HG03060 (cell line): ENCODE measurements at regions not wholly inside any gene's neighbourhood (a gene's known extent, or its start where the extent isn't known, plus 50 kb on each side); places are given as distances from the start of the nearest gene placed in this dataset.

Experiments used
- ATAC-seq: cut with Tn5 transposase; IDR thresholded peaks from one replicate; pipeline ENCODE4 v1.9.1; 2021; ENCODE audit warnings: low read depth, moderate number of reproducible peaks; ENCODE audit not compliant: unreplicated experiment

DNA sequence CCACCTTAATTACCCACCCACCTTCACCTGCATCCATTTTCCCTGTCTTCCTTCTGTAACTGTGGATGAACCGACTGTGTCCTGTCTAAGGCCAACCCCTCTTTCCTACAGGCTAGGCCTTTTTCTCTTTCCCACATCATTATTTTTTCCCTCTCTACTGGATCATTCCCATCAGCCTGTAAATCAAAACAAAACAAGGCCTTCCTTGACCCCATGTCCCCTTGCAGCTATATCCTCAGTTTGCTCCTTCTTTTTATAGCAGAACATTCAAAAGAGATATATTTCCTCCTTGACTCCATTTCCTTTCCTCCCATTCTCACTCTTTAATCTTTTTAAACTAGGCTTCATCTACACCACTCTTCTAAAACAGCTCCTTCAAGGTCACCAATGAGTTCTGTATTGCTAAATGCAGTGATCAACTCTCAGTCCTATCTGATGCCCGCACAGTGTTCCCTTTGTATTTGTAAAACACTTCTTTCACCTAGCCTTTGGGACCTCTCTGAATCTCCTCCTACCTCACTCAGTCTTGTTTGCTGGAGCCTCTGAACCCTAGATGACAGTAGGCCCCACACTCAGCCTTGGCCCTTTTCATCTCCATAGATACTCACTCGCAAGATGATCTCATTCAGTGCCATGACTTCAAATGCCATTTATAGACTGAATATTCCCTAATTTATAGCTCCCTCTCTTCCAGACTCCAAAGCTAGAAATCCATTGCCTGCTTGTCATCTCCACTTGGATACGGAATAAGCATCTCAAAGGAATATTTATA, 55.7 kb downstream of the CXCR4 start:
- ATAC-seq = no peak

GRCh38 chr2:136060416-136060815, 57.5 kb downstream of the CXCR4 start:
- ATAC-seq = no peak

GRCh38 chr2:136059036-136059472, 58.9 kb downstream of the CXCR4 start:
- peak; percentile 37 for ATAC-seq

GRCh38 chr2:136058262-136058661, 59.7 kb downstream of the CXCR4 start:
- ATAC-seq = no peak

- no peak for ATAC-seq
Observed at GRCh38 chr2:136057802-136058140, 60.2 kb downstream of the CXCR4 start.

DNA sequence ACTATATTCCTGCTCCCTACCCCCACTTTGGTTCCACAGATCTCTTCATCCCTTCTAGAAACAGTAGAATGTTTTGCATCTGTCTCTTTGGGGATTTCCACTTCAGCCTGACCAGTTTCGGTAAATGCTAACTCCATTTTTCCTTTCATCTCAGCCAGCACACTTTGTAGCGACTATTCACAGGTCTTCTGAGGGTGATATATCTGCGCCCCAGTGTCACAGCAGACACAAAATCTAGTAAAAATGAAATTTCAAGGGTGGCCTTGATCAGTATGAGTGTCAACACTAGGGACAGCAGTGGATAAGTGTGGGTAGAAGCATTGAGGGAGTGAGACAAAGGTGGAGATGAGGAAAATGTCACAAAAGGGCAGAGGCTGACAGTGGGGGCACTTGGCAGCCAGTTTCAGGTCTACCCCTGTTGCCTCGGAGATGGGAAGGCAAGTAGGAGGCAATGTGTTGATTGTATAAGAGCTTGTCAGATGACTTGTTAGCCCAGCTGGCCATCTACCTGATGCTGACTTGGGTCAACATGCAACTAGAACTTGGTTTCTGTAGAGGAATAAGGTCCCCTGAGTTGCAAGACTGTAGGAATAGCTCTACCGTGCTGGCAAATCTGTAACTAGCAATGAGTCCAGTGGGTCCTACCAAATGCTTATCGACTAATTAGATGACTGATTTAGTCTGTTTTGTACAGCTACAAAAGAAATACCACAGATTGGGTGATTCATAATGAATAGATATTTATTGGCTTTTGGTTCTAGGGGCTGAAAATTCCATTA, 60.7 kb downstream of the CXCR4 start:
- peak; percentile 25 for ATAC-seq

- ATAC-seq = peak; percentile 34
Observed at GRCh38 chr2:136055929-136056688, 61.8 kb downstream of the CXCR4 start.

GRCh38 chr2:136054856-136055255, 63.1 kb downstream of the CXCR4 start:
- no peak for ATAC-seq

- ATAC-seq = no peak
Observed at GRCh38 chr2:136052369-136053362, 65.3 kb downstream of the CXCR4 start.

DNA sequence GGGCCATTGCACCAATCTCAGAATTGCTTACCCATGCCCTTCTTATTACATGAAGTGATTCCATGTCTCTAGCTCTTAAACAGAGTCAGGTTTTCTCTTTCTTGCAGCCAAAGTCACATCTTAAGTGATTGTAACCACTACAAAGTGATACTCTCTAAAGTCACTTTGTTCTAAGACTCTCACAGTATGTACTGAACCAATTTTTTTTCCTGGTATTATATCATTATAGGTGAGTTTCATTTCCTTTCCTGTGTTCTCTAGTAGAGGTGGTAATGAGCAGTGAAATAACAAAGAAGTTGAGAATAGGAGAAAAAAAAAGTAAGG, 66.3 kb upstream of the DARS1 start:
- no peak for ATAC-seq

DNA sequence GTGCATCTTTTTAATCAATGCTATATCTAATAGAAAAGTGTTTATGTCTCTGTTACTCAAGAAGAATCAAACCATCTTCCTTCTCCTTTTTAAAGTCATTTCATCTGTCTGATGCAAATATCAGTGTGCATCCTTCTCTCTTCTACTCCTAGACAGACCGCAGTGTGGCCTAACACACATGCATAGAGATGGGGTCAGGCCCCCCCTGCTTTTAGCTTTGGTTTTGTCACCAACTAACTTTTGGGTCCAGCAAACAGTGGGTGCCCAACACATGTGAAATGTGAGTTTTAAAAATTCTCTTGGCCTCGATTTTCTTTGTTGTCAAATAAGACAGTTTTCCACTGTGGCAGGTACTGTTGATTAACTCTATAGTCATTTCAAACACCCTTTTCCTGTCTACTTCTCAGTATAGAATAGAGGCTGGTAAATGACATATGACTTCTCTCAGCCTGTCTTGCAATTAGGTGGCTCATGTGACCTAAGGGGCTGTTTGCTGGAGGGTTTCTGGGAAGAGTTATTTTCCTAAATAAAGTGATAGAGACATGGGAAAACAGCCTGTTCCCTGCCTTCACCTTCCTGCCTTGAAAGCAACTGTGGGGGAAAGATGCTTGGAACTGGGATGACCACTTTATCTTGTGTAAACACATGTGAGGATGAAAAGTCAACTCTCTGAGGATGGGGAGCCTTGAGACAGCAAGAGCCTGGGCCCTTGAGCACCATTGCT, 65.7 kb upstream of the DARS1 start:
- ATAC-seq = no peak

GRCh38 chr2:136049991-136050920, 64.8 kb upstream of the DARS1 start:
- ATAC-seq = no peak

- no peak for ATAC-seq
Observed at GRCh38 chr2:136049011-136049742, 63.8 kb upstream of the DARS1 start.

DNA sequence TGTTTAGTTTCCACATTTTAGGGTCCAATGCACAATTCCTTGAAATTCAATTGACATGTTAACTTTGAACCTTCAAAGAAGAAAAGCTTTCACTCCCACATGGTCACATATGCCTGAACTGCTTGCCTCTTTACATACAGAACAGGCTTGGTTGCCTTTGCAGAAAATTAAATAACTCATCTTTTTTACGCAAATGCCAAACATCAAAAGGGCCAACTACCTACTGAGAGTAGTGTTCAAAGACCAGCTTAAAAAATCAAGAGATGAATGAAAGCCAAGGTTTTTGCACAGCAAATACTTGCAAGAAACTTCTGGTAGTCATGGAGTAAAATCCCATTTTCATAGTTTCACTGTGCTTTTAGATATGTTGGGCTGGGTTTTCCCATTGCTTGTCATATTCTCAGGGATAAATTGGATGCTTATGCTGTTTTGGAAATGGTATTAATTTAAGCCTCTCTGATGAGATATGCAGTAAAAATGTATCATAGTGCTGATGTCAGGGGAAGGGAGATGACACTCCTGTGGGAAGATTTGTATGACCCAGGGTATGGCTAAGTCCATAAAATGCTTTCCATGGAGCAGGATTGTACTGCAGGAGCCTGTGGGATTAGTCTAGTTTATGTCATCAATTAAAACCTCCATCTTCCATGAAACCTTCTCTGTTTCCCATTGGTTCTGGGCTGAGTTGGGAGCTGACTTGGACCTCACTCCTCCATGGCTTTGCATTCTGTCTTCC, 60.6 kb upstream of the DARS1 start:
- ATAC-seq = no peak

DNA sequence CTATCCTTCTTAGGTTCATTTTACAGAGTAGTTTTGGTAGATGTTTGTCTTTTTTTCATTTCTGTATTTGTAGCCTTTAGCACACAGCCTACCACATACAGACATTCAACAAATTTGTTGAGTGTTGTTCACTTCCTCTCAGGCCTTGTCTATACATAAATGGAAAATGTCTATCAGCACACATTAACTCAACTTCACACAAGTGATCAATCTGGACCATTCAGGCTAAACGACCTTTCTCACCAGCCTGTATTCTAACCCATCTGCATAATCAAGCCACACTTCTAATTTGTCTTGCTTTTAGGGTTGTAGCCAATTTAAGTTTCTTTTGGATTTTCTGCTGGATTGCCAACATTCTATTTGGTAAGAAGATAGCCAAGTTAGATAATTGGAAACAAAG, 59.9 kb upstream of the DARS1 start:
- no peak for ATAC-seq
